AG04450 (cell line): ENCODE measurements at regions not wholly inside any gene's neighbourhood (a gene's known extent, or its start where the extent isn't known, plus 50 kb on each side); places are given as distances from the start of the nearest gene placed in this dataset.

Experiments
- CTCF ChIA-PET: fragments of 300-600, 350-600 bp; formaldehyde crosslinking; extraction: SDS; loops from one replicate; lab custom pipeline; 2022; ENCODE audit warnings: antibody characterized with exemption, inconsistent platforms; lab: Charles Lee
- POLR2A ChIA-PET: fragments of 350-600 bp; formaldehyde crosslinking; extraction: SDS; loops from one replicate; lab custom pipeline; 2021; ENCODE audit warnings: antibody characterized with exemption, inconsistent platforms; lab: Yijun Ruan, JAX
- DNase-seq: peaks from one replicate; pipeline ENCODE4 v3.0.0-alpha.2; 2011; ENCODE audit warnings: low read depth, low spot score
- H3K27ac ChIP-seq: one replicate; pipeline ENCODE4 v1.5.1; 2012; ENCODE audit warnings: low read depth, low read length, control low read depth
- H3K27me3 ChIP-seq: one replicate; pipeline ENCODE4 v1.6.0; 2012; ENCODE audit warnings: low read length; ENCODE audit not compliant: control insufficient read depth, insufficient read depth
- H3K4me3 ChIP-seq: 2 replicates; pipeline ENCODE4 v1.5.1; 2011; ENCODE audit warnings: mild to moderate bottlenecking, low read depth, low read length, control low read depth
- H3K9me3 ChIP-seq: 2 replicates; pipeline ENCODE4 v1.5.1; 2012; ENCODE audit warnings: low read length; ENCODE audit not compliant: control insufficient read depth, insufficient read depth
- TF ChIP-seq, protein P1 (sequence below): IDR thresholded peaks from 2 replicates; pipeline ENCODE4 v1.5.1; 2011; ENCODE audit warnings: low read depth, low read length, control low read depth, inconsistent platforms

- CTCF ChIA-PET = interaction anchor here (0.9 to 1.0 kb wide), 2 partner anchors 26 to 167 kb away, joined by 3 to 8 read pairs; no protein-coding TSS in a partner anchor
- Histone ChIP-seq H3K27me3 (no peaks in the 10 kb centered on the region), H3K27ac (no peak overlapping the region), H3K9me3 (no peaks in the 10 kb centered on the region), H3K4me3 (peak overlapping the region; percentile 83)
- TF ChIP-seq, protein P1, sequence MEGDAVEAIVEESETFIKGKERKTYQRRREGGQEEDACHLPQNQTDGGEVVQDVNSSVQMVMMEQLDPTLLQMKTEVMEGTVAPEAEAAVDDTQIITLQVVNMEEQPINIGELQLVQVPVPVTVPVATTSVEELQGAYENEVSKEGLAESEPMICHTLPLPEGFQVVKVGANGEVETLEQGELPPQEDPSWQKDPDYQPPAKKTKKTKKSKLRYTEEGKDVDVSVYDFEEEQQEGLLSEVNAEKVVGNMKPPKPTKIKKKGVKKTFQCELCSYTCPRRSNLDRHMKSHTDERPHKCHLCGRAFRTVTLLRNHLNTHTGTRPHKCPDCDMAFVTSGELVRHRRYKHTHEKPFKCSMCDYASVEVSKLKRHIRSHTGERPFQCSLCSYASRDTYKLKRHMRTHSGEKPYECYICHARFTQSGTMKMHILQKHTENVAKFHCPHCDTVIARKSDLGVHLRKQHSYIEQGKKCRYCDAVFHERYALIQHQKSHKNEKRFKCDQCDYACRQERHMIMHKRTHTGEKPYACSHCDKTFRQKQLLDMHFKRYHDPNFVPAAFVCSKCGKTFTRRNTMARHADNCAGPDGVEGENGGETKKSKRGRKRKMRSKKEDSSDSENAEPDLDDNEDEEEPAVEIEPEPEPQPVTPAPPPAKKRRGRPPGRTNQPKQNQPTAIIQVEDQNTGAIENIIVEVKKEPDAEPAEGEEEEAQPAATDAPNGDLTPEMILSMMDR = peak; percentile 48
- peak; percentile 59 for DNase-seq
- POLR2A ChIA-PET = no interaction called here
These were observed 156.4 kb upstream of the XPO1 start for GRCh38 chr2:61694312-61695274.

DNA sequence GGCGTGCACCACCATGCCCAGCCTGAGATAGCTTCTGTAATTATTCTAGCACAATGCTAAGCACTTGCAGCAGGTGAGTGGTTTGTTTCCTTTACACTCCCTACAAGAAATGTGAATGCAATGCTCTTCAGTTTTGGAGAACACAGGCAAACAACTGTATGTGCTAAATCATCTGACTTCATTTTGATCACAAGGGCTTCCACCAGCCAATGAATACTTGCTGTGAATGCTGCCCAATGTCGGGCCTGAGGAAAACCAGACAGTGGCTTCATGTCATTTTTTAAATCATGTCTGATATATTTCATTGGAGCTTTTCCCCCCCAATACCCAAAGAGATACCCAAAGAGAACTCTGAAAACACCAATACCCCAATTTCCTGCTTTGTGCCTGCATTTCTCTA, 155.6 kb upstream of the XPO1 start:
- CTCF ChIA-PET = interaction anchor here (1.5 kb wide), 1 partner anchor 35 kb away, joined by 3 read pairs; no protein-coding TSS in a partner anchor

GRCh38 chr2:61690078-61690596, 152.0 kb upstream of the XPO1 start:
- Histone ChIP-seq H3K9me3 (no peaks in the 10 kb centered on the region), H3K4me3 (no peak overlapping the region), H3K27me3 (no peaks in the 10 kb centered on the region), H3K27ac (no peak overlapping the region)
- DNase-seq = no peak
- POLR2A ChIA-PET = no interaction called here
- TF ChIP-seq, protein P1 = no peak
- CTCF ChIA-PET = no interaction called here

More for the DNA sequence above, 155.6 kb upstream of the XPO1 start:
- H3K9me3 ChIP-seq = no peaks in the 10 kb centered on the region
- DNase-seq = no peak
- POLR2A ChIA-PET = no interaction called here
- H3K27ac ChIP-seq = no peak overlapping the region
- TF ChIP-seq, protein P1 = no peak
- no peak overlapping the region for H3K4me3 ChIP-seq
- H3K27me3 ChIP-seq = no peaks in the 10 kb centered on the region

DNA sequence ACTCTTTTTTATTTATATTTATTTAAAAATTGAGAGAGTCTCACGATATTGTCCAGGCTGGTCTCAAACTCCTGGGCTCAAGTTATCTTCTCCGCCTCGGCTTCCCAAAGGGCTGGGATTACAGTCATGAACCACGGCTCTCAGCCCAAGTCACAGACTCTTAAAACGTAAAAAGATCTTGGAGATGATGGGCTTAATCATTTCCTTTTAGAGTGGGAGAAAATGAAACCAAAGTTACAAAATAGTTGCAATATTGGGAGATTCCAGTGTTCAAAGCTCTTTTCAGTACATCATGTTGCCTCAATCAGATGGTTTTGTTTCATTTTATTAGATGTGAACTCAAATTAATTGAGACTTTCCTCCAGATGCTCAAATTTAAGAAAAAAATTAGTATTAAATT, 151.4 kb upstream of the XPO1 start:
- TF ChIP-seq, protein P1 = no peak
- ChIA-PET CTCF (no interaction called here), POLR2A (no interaction called here)
- DNase-seq = no peak
- Histone ChIP-seq H3K4me3 (no peak overlapping the region), H3K27me3 (no peaks in the 10 kb centered on the region), H3K27ac (no peak overlapping the region), H3K9me3 (no peaks in the 10 kb centered on the region)
